K562 (cell line): ENCODE measurements at regions not wholly inside any gene's neighbourhood (a gene's known extent, or its start where the extent isn't known, plus 50 kb on each side); places are given as distances from the start of the nearest gene placed in this dataset.

ENCODE experiments used
- E2F3 ChIP-seq: fragments of 250-450 bp; sonication (Bioruptor Pico); IDR thresholded peaks from 2 replicates; pipeline ENCODE4 v1.4.0; 2020; ENCODE audit warnings: mild to moderate bottlenecking
- ESRRA ChIP-seq: fragments of 450-650 bp; IDR thresholded peaks from 2 replicates; pipeline ENCODE4 v1.6.1; 2014; ENCODE audit warnings: low read depth, mild to moderate bottlenecking, moderate library complexity, borderline replicate concordance
- FOXJ2 ChIP-seq: fragments of 200-800 bp; sonication (Bioruptor generic); IDR thresholded peaks from 2 replicates; pipeline ENCODE4 v1.6.1; 2016; ENCODE audit warnings: missing genetic modification characterization, missing compliant biosample characterization
- JUND ChIP-seq, 2 experiments: IDR thresholded peaks; 2 replicates in 1 of 2; 3 replicates in 1 of 2; pipeline ENCODE4 v1.6.1; 2011; ENCODE audit warnings: borderline replicate concordance in 2 of 2, low read depth in 2 of 2, low read length in 2 of 2, improper control_type of control experiment in 1 of 2, missing biosample characterization in 1 of 2, missing genetic modification characterization in 1 of 2, missing genetic modification reagents in 1 of 2
- KAT2B ChIP-seq: IDR thresholded peaks from one replicate; pipeline ENCODE4 v1.6.1; 2012; ENCODE audit warnings: low read depth, mild to moderate bottlenecking, control low read depth, inconsistent platforms, low read length, moderate library complexity
- KHSRP ChIP-seq: fragments of 450-650 bp; IDR thresholded peaks from 2 replicates; pipeline ENCODE4 v1.6.1; 2017
- KLF16 ChIP-seq: IDR thresholded peaks from 2 replicates; pipeline ENCODE4 v1.6.1; 2016; ENCODE audit warnings: antibody characterized with exemption
- LCOR ChIP-seq: sonication (generic); formaldehyde crosslinking; IDR thresholded peaks from 2 replicates; pipeline ENCODE4 v1.8.0; 2022; ENCODE audit warnings: mild to moderate bottlenecking, missing genetic modification reagents
- MECOM ChIP-seq: fragments of 250-450 bp; sonication (Bioruptor Pico); IDR thresholded peaks from 2 replicates; pipeline ENCODE4 v1.8.0; 2022; ENCODE audit warnings: inconsistent platforms
- NFE2L1 ChIP-seq: fragments of 450-650 bp; IDR thresholded peaks from 2 replicates; pipeline ENCODE4 v1.6.1; 2016; ENCODE audit warnings: missing genetic modification characterization, low read depth, mild to moderate bottlenecking, missing compliant biosample characterization, moderate library complexity, borderline replicate concordance
- RBM14 ChIP-seq: fragments of 200-400 bp; formaldehyde crosslinking; IDR thresholded peaks from 2 replicates; pipeline ENCODE4 v1.6.1; 2018; ENCODE audit warnings: low read depth, mild to moderate bottlenecking, low read length, moderate library complexity, borderline replicate concordance; ENCODE audit not compliant: insufficient read depth
- RFX1 ChIP-seq: fragments of 450-650 bp; IDR thresholded peaks from 2 replicates; pipeline ENCODE4 v1.6.1; 2016; ENCODE audit warnings: mild to moderate bottlenecking, moderate library complexity
- SRF ChIP-seq, 2 experiments: fragments of 250-450, 450-650 bp in 1 of 2; sonication (Bioruptor Pico) in 1 of 2; sonication (generic) in 1 of 2; formaldehyde crosslinking; IDR thresholded peaks; 2 replicates each; pipeline versions ENCODE4 v1.5.0 to v1.5.1; 2020 to 2022; ENCODE audit warnings: mild to moderate bottlenecking in 1 of 2, missing genetic modification reagents in 1 of 2
- TAF9B ChIP-seq: fragments of 450-650 bp; IDR thresholded peaks from 2 replicates; pipeline ENCODE4 v1.6.1; 2018; ENCODE audit warnings: mild to moderate bottlenecking; ENCODE audit not compliant: partially characterized antibody
- TEAD1 ChIP-seq, 2 experiments: fragments of 450-650 bp in 1 of 2; sonication (generic) in 1 of 2; formaldehyde crosslinking; IDR thresholded peaks; 2 replicates each; pipeline versions ENCODE4 v1.4.0 to v1.8.0; 2020 to 2022; ENCODE audit warnings: mild to moderate bottlenecking in 2 of 2, missing genetic modification reagents in 1 of 2
- ZKSCAN3 ChIP-seq: fragments of 250-450 bp; sonication (Bioruptor Pico); IDR thresholded peaks from 2 replicates; pipeline ENCODE4 v1.4.0; 2020
- ZNF197 ChIP-seq: fragments of 200-800 bp; sonication (Bioruptor generic); IDR thresholded peaks from 2 replicates; pipeline ENCODE4 v1.6.1; 2016; ENCODE audit warnings: low read depth, missing genetic modification characterization, missing compliant biosample characterization
- ZNF316 ChIP-seq: fragments of 450-650 bp; IDR thresholded peaks from 2 replicates; pipeline ENCODE4 v1.6.1; 2016
- ZNF431 ChIP-seq: sonication (generic); formaldehyde crosslinking; IDR thresholded peaks from 2 replicates; pipeline ENCODE4 v1.8.0; 2022; ENCODE audit warnings: mild to moderate bottlenecking, missing genetic modification reagents
- ZNF561 ChIP-seq: fragments of 450-650 bp; formaldehyde crosslinking; conservative IDR thresholded peaks from 2 replicates; pipeline ENCODE4 v1.4.0; 2020; ENCODE audit warnings: mild to moderate bottlenecking, moderate library complexity
- ZNF707 ChIP-seq: fragments of 250-450 bp; sonication (Bioruptor Pico); conservative IDR thresholded peaks from 2 replicates; pipeline ENCODE4 v1.8.0; 2022; ENCODE audit warnings: inconsistent platforms, mild to moderate bottlenecking, moderate library complexity
- ZNF830 ChIP-seq: fragments of 250-450 bp; sonication (Bioruptor Pico); IDR thresholded peaks from 2 replicates; pipeline ENCODE4 v1.5.0; 2021; ENCODE audit warnings: mild to moderate bottlenecking
- TF ChIP-seq, protein P1 (sequence below): IDR thresholded peaks from 2 replicates; pipeline ENCODE4 v1.6.1; 2011; ENCODE audit not compliant: insufficient read length; ENCODE audit errors: extremely low read depth
- TF ChIP-seq, protein P2 (sequence below): IDR thresholded peaks from 2 replicates; pipeline ENCODE4 v1.6.1; 2012; ENCODE audit warnings: low read depth, low read length, improper control_type of control experiment, borderline replicate concordance

DNA sequence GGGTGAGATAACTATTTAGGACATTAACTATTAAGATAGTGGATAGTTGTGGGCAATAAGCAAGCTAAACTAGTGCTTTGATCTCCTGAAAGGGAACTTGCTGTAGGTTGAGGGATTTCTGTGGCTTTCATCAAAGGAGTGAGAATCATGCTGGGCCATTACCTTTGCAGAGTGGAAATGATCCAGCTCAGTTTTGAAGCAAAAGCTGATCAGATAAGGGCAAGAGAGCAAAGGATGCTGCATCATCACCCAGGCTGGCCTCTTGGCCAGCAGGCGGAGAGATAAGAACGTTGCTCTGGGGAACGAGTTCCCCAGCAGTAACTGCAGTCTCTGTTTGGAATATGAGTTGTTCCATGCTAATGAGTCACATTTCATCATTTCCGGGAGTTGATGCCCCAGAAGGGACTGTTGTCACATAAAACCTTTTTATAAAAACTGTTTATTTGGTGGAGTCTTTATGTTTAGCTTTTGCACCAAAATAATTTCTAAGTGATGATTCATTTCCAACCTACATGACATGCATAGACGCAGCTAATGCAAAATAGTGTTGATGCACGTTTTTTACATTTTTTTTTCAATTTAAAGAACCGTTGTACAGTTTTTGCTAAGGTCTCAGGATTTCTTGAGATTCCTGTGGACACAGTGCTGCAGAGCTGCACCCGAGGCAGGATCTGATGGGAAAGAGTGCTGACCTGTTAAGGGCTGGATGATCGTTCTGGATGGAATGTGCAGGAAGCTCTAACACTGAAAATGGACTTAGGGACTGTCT, 99.3 kb downstream of the ACTBL2 start (continued):
- TF ChIP-seq RFX1 (peak; percentile 87), RBM14 (no peak), TEAD1 (CRISPR knock-in tag; IDR thresholded peaks at IDR 0.05) (peak in 1 of 2 experiments; percentile 12; a peak in 1 of 4 replicates), ZNF707 (CRISPR knock-in tag) (no peak), ZNF431 (CRISPR knock-in tag) (no peak), ESRRA (0 out of 2 replicates have a peak, but pooled peaks have one; percentile 31), NFE2L1 (no peak; the same call in 1 of the 2 replicates), JUND (IDR thresholded peaks at IDR 0.05; ENCODE audit: borderline replicate concordance, low read depth, low read length) (peak; percentile 92), JUND (tag; IDR thresholded peaks at IDR 0.05; ENCODE audit: borderline replicate concordance, low read depth, low read length) (peak; percentile 90; the same call in 2 of the 3 replicates), FOXJ2 (tag) (peak; percentile 87), KHSRP (no peak), E2F3 (CRISPR knock-in tag) (no peak), ZNF830 (CRISPR knock-in tag) (no peak), ZNF316 (peak; percentile 83), MECOM (CRISPR knock-in tag) (0 out of 2 replicates have a peak, but pooled peaks have one; percentile 27), ZNF561 (CRISPR knock-in tag) (no peak), TAF9B (peak; percentile 16), KLF16 (peak; percentile 53; the same call in 1 of the 2 replicates), LCOR (CRISPR knock-in tag) (no peak), SRF (CRISPR knock-in tag; IDR thresholded peaks at IDR 0.05) (no peak), ZNF197 (CRISPR knock-in tag) (0 out of 2 replicates have a peak, but pooled peaks have one; percentile 61), ZKSCAN3 (CRISPR knock-in tag) (no peak), KAT2B (no peak)
- TF ChIP-seq, protein P1, sequence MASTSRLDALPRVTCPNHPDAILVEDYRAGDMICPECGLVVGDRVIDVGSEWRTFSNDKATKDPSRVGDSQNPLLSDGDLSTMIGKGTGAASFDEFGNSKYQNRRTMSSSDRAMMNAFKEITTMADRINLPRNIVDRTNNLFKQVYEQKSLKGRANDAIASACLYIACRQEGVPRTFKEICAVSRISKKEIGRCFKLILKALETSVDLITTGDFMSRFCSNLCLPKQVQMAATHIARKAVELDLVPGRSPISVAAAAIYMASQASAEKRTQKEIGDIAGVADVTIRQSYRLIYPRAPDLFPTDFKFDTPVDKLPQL, result no peak
- TF ChIP-seq, protein P2, sequence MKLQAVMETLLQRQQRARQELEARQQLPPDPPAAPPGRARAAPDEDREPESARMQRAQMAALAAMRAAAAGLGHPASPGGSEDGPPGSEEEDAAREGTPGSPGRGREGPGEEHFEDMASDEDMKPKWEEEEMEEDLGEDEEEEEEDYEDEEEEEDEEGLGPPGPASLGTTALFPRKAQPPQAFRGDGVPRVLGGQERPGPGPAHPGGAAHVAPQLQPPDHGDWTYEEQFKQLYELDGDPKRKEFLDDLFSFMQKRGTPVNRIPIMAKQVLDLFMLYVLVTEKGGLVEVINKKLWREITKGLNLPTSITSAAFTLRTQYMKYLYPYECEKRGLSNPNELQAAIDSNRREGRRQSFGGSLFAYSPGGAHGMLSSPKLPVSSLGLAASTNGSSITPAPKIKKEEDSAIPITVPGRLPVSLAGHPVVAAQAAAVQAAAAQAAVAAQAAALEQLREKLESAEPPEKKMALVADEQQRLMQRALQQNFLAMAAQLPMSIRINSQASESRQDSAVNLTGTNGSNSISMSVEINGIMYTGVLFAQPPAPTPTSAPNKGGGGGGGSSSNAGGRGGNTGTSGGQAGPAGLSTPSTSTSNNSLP, result 0 out of 2 replicates have a peak, but pooled peaks have one; percentile 24
